GM18909 (cell line): ENCODE measurements at regions not wholly inside any gene's neighbourhood (a gene's known extent, or its start where the extent isn't known, plus 50 kb on each side); places are given as distances from the start of the nearest gene placed in this dataset.

ENCODE experiments used
- ATAC-seq: cut with Tn5 transposase; IDR thresholded peaks from one replicate; pipeline ENCODE4 v1.9.1; 2021; ENCODE audit warnings: mild to moderate bottlenecking; ENCODE audit not compliant: unreplicated experiment, poor library complexity

- no peak for ATAC-seq
Measured at GRCh38 chr10:92789786-92790185, 58.5 kb upstream of the EXOC6 start.

GRCh38 chr10:92790440-92790839, 57.9 kb upstream of the EXOC6 start:
- ATAC-seq = no peak

GRCh38 chr10:92792661-92793060, 55.7 kb upstream of the EXOC6 start:
- ATAC-seq = no peak
